Activated T-cell treated with anti-CD3 and anti-CD28 coated beads for 48 hours (primary cell): ENCODE measurements at regions not wholly inside any gene's neighbourhood (a gene's known extent, or its start where the extent isn't known, plus 50 kb on each side); places are given as distances from the start of the nearest gene placed in this dataset.

Experiments used
- DNase-seq: peaks from one replicate; pipeline ENCODE4 v3.0.0-alpha.2; 2020; ENCODE audit warnings: low read depth

- DNase-seq = no peak
Observed at GRCh38 chr11:127307700-127308099, 307.1 kb upstream of the KIRREL3 start.

- DNase-seq = no peak
Observed at GRCh38 chr11:127304634-127305033, 304.1 kb upstream of the KIRREL3 start.

GRCh38 chr11:127288926-127289325 is 288.4 kb upstream of the KIRREL3 start:
- no peak for DNase-seq

- no peak for DNase-seq
Observed at GRCh38 chr11:127281534-127281933, 281.0 kb upstream of the KIRREL3 start.

GRCh38 chr11:127275774-127276173 is 275.2 kb upstream of the KIRREL3 start:
- DNase-seq = no peak

- DNase-seq = no peak
Observed at GRCh38 chr11:127274328-127274676, 273.7 kb upstream of the KIRREL3 start.

GRCh38 chr11:127273593-127274327 is 273.2 kb upstream of the KIRREL3 start:
- no peak for DNase-seq

GRCh38 chr11:127270851-127271250 is 270.3 kb upstream of the KIRREL3 start:
- no peak for DNase-seq

- no peak for DNase-seq
Observed at GRCh38 chr11:127269911-127270310, 269.3 kb upstream of the KIRREL3 start.

- DNase-seq = no peak
Observed at GRCh38 chr11:127268932-127269331, 268.4 kb upstream of the KIRREL3 start.

GRCh38 chr11:127268521-127268920 is 268.0 kb upstream of the KIRREL3 start:
- no peak for DNase-seq

- DNase-seq = no peak
Observed at GRCh38 chr11:127259102-127259501, 258.5 kb upstream of the KIRREL3 start.

- no peak for DNase-seq
Observed at GRCh38 chr11:127255209-127255608, 254.6 kb upstream of the KIRREL3 start.

- no peak for DNase-seq
Observed at GRCh38 chr11:127252321-127252720, 251.8 kb upstream of the KIRREL3 start.

- no peak for DNase-seq
Observed at GRCh38 chr11:127249576-127249975, 249.0 kb upstream of the KIRREL3 start.

GRCh38 chr11:127248476-127248875 is 247.9 kb upstream of the KIRREL3 start:
- DNase-seq = no peak

- DNase-seq = no peak
Observed at GRCh38 chr11:127247261-127247851, 246.8 kb upstream of the KIRREL3 start.

- no peak for DNase-seq
Observed at GRCh38 chr11:127242676-127243075, 242.1 kb upstream of the KIRREL3 start.

- no peak for DNase-seq
Observed at GRCh38 chr11:127238321-127238720, 237.8 kb upstream of the KIRREL3 start.

- no peak for DNase-seq
Observed at GRCh38 chr11:127236776-127237175, 236.2 kb upstream of the KIRREL3 start.

- no peak for DNase-seq
Observed at GRCh38 chr11:127233998-127234397, 233.4 kb upstream of the KIRREL3 start.

GRCh38 chr11:127230392-127230791 is 229.8 kb upstream of the KIRREL3 start:
- DNase-seq = no peak

GRCh38 chr11:127226949-127227348 is 226.4 kb upstream of the KIRREL3 start:
- no peak for DNase-seq

- no peak for DNase-seq
Observed at GRCh38 chr11:127226380-127226779, 225.8 kb upstream of the KIRREL3 start.
